ENCODE measurements at regions not wholly inside any gene's neighbourhood (a gene's known extent, or its start where the extent isn't known, plus 50 kb on each side); places are given as distances from the start of the nearest gene placed in this dataset.

DNA sequence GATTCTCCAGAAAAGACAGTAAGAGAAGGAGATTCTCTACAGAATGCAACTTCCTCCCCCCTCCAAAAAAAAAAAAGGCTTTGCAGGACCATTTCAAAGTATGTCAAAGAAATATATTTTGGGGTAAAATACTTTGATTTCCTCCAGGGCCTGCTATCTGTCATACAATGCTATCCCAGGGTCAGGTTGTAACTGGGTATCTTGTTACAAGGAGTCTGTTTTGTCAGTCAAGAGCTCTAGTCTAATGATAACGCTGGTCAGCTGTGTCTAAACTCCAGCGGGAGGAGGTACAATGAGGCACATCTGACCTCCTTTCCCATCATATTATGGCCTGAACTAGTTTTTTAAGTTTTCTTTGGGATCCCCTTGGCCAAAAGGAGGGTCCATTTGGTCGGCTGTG lies 408.4 kb upstream of the CDH5 start:
- TF ChIP-seq, protein P1, sequence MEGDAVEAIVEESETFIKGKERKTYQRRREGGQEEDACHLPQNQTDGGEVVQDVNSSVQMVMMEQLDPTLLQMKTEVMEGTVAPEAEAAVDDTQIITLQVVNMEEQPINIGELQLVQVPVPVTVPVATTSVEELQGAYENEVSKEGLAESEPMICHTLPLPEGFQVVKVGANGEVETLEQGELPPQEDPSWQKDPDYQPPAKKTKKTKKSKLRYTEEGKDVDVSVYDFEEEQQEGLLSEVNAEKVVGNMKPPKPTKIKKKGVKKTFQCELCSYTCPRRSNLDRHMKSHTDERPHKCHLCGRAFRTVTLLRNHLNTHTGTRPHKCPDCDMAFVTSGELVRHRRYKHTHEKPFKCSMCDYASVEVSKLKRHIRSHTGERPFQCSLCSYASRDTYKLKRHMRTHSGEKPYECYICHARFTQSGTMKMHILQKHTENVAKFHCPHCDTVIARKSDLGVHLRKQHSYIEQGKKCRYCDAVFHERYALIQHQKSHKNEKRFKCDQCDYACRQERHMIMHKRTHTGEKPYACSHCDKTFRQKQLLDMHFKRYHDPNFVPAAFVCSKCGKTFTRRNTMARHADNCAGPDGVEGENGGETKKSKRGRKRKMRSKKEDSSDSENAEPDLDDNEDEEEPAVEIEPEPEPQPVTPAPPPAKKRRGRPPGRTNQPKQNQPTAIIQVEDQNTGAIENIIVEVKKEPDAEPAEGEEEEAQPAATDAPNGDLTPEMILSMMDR (IDR thresholded peaks at IDR 0.05), result no peak
- TF ChIP-seq POLR2A (IDR thresholded peaks at IDR 0.05), result no peak
- no peak for TF ChIP-seq POLR2AphosphoS5 (IDR thresholded peaks at IDR 0.05)

Data from suprapubic skin (tissue), 4 donors.